ENCODE measurements at regions not wholly inside any gene's neighbourhood (a gene's known extent, or its start where the extent isn't known, plus 50 kb on each side); places are given as distances from the start of the nearest gene placed in this dataset.

GRCh38 chr3:162117961-162118360, 621.4 kb downstream of the OTOL1 start:
- DNase-seq (ENCODE audit: low read depth, low spot score), result no peak

GRCh38 chr3:162119651-162120050, 623.0 kb downstream of the OTOL1 start:
- DNase-seq (ENCODE audit: low read depth, low spot score), result no peak

GRCh38 chr3:162122405-162122804, 625.8 kb downstream of the OTOL1 start:
- DNase-seq (ENCODE audit: low read depth, low spot score), result no peak

GRCh38 chr3:162125790-162126189, 629.2 kb downstream of the OTOL1 start:
- no peak for DNase-seq (ENCODE audit: low read depth, low spot score)

- DNase-seq (ENCODE audit: low read depth, low spot score), result no peak
Observed at GRCh38 chr3:162130582-162130981, 634.0 kb downstream of the OTOL1 start.

- DNase-seq (ENCODE audit: low read depth, low spot score), result no peak
Observed at GRCh38 chr3:162132981-162133380, 636.4 kb downstream of the OTOL1 start.

GRCh38 chr3:162134571-162134970, 638.0 kb downstream of the OTOL1 start:
- DNase-seq (ENCODE audit: low read depth, low spot score), result no peak

- no peak for DNase-seq (ENCODE audit: low read depth, low spot score)
Observed at GRCh38 chr3:162136136-162136535, 639.5 kb downstream of the OTOL1 start.

GRCh38 chr3:162138509-162138908, 641.9 kb downstream of the OTOL1 start:
- DNase-seq (ENCODE audit: low read depth, low spot score), result no peak

GRCh38 chr3:162139841-162140240, 643.2 kb downstream of the OTOL1 start:
- no peak for DNase-seq (ENCODE audit: low read depth, low spot score)

GRCh38 chr3:162141272-162141791, 644.7 kb downstream of the OTOL1 start:
- no peak for DNase-seq (ENCODE audit: low read depth, low spot score)

GRCh38 chr3:162142511-162142910, 645.9 kb downstream of the OTOL1 start:
- DNase-seq (ENCODE audit: low read depth, low spot score), result no peak

GRCh38 chr3:162143180-162143579, 646.6 kb downstream of the OTOL1 start:
- no peak for DNase-seq (ENCODE audit: low read depth, low spot score)

GRCh38 chr3:162147996-162148395, 651.4 kb downstream of the OTOL1 start:
- DNase-seq (ENCODE audit: low read depth, low spot score), result no peak

GRCh38 chr3:162150790-162151189, 654.2 kb downstream of the OTOL1 start:
- DNase-seq (ENCODE audit: low read depth, low spot score), result no peak

GRCh38 chr3:162152636-162153035, 656.0 kb downstream of the OTOL1 start:
- DNase-seq (ENCODE audit: low read depth, low spot score), result no peak

- no peak for DNase-seq (ENCODE audit: low read depth, low spot score)
Observed at GRCh38 chr3:162161595-162161994, 665.0 kb downstream of the OTOL1 start.

GRCh38 chr3:162165346-162165745, 668.7 kb downstream of the OTOL1 start:
- no peak for DNase-seq (ENCODE audit: low read depth, low spot score)

- no peak for DNase-seq (ENCODE audit: low read depth, low spot score)
Observed at GRCh38 chr3:162166543-162166942, 669.9 kb downstream of the OTOL1 start.

GRCh38 chr3:162168715-162169114, 672.1 kb downstream of the OTOL1 start:
- no peak for DNase-seq (ENCODE audit: low read depth, low spot score)

- DNase-seq (ENCODE audit: low read depth, low spot score), result no peak
Observed at GRCh38 chr3:162170581-162170980, 674.0 kb downstream of the OTOL1 start.

- DNase-seq (ENCODE audit: low read depth, low spot score), result no peak
Observed at GRCh38 chr3:162171970-162172369, 675.4 kb downstream of the OTOL1 start.

GRCh38 chr3:162175145-162175544, 678.5 kb downstream of the OTOL1 start:
- DNase-seq (ENCODE audit: low read depth, low spot score), result no peak

- DNase-seq (ENCODE audit: low read depth, low spot score), result no peak
Observed at GRCh38 chr3:162175878-162176277, 679.3 kb downstream of the OTOL1 start.
